GM19455 (cell line): ENCODE measurements at regions not wholly inside any gene's neighbourhood (a gene's known extent, or its start where the extent isn't known, plus 50 kb on each side); places are given as distances from the start of the nearest gene placed in this dataset.
A peak's percentile ranks its signal among the peaks of the same experiment; 100 is the strongest.

Experiments
- ATAC-seq: cut with Tn5 transposase; IDR thresholded peaks from one replicate; pipeline ENCODE4 v1.9.1; 2021; ENCODE audit not compliant: unreplicated experiment

DNA sequence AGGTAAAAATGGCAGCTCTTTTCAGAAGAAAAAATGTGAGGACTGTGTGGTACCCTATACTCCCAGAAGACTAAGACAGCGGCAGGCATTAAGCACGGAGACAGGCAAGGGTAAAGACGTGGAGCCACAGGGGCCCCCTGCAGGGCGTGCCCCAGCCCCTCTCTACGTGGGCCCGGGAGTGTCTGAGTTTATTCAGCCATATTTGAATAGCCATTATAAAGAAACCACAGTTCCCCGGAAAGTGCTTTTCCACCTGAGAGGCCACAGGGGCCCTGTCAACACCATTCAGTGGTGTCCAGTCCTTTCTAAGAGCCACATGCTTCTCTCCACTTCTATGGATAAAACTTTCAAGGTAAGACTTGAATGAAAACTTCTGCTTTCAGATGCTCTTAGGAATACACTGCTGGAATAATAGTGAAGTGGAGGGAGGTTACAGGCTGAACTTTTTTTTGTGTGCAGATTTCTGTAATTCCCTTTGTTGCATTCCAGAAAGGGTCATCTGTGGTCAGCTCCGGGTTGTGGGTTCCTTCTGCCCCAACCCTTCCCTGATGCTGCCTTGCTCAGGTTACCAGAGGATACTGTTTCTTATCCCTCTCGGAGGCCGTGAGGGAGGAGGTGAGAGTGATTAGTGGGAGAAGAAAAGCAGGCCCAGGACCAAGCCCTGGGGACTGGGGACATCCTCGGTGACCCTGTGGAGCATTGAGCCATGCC is 58.4 kb downstream of the SLC25A47 start:
- no peak for ATAC-seq

DNA sequence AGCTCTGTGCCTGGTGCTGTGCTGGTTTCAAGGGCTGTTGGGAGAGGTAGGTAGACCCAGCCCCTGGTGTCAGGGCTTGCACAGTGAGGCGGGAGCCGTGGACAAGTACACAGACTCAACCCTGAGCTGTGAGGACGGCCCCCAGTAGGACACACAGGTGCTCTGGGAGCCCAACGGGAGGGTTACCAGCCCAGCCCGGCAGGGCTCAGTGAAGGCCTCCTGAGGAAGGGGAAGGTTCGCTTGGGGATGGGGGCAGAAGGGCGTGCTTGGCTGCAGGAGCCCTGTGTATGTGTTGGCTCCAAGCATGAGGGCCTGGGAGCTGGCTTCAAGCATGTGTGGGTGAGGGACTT is 58.9 kb downstream of the SLC25A47 start:
- no peak for ATAC-seq

DNA sequence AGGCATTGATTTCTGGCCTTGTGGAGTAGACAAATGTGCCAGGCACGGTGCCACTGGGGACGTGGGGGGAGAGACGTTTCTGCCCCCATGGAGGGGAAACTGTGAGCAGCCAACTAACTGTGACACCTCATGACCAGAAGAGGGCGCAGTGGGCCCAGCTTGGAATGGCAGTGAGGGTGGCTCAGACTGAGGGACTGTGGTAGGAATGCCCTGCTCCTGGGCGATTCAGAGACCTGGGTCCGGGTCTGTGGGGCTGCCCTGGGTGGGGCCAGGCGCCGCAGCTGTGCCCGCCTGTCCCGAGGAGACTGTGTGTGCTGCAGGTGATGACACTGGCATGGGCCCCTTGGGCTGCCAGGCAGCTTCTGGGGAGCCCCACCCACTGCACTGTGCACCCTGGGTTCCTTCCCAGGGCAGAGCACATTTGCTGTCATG is 60.6 kb downstream of the SLC25A47 start:
- peak; percentile 62 for ATAC-seq

DNA sequence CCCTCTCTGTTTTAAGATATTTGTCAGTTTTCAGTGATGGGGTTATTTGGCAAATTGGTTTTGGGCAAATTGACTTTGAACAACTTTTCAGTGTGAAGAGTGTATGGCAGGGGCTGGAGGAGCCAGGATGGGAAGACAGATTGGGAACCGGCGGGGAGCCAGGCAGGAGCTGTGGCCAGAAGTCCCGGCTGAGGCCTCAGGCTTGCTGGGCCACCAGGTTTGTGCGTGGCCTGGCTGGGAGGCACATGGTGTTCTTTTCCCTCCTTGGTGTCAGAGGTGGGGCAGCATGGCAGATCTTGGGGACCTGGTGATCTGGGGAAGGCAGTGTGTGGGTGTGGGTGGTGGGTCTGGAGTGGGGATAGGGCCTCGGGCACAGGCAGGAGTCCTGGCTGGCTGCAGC is 61.1 kb downstream of the SLC25A47 start:
- ATAC-seq, result no peak

DNA sequence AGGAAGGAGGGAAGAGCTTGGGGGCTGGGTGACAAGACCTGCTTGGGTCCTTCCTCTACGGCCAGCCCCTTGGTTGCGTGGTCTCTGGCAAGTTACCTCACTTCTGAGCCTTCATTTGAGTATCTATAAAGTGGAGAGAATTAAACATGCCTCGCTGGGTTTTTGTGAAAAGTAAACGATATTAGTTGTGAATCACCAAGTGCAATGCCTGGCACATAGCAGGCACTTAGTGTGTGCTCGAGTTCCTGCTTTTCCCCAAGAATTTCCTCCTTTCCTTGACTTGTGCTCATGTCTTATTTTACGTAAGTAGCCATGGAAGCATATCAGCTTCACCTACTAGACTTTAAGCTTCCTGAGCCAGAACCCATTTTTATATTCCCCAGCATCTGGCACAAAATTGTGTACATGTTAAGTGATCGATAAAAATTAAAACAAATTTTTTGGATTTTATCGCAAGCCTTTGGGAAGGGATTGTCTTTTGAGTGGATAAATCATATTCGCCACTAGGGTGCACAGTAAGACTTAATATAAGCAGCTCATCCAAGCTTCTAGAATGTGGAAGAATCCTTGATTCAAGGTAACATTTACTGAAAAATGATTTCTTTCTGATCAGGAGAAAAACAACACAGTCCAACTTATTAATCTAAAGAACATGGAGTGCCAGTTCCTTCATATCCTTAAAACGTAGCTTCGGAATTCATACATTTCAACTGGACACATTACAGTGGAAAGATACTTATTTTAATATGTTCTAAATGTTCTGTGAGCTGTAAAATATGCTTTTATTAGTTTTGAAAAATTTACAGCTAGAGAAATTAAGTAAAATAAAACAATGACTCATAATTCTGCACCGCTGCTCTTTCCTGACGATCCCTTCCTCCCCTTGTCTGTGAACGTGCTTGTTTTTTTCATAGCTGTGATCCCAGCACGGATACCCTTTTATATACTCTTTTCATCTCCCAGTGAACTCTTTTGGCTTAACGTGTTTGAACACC is 62.0 kb downstream of the SLC25A47 start:
- ATAC-seq, result no peak

- no peak for ATAC-seq
Observed at GRCh38 chr14:100386121-100386520, 63.0 kb downstream of the SLC25A47 start.

DNA sequence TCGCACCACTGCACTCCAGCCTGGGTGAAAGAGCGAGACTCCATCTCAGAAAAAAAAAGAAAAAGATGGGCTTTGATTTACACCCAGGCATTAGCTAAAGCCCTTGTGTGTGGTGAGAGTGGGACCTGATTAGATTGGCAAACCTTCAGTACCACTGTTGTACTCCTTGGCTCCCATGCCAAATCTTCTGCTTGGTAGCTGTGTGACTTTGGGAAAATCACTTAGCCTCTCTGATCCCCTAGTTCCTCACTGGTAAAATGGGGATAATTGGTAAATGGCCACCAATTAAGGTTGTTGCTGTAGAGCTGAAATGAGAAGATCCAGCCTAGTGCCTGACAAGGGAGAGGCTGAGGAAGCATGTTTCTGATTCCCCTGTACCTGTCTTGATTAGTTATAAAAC is 63.7 kb downstream of the SLC25A47 start:
- ATAC-seq, result no peak

- ATAC-seq, result no peak
Observed at GRCh38 chr14:100387450-100387849, 64.3 kb downstream of the SLC25A47 start.

DNA sequence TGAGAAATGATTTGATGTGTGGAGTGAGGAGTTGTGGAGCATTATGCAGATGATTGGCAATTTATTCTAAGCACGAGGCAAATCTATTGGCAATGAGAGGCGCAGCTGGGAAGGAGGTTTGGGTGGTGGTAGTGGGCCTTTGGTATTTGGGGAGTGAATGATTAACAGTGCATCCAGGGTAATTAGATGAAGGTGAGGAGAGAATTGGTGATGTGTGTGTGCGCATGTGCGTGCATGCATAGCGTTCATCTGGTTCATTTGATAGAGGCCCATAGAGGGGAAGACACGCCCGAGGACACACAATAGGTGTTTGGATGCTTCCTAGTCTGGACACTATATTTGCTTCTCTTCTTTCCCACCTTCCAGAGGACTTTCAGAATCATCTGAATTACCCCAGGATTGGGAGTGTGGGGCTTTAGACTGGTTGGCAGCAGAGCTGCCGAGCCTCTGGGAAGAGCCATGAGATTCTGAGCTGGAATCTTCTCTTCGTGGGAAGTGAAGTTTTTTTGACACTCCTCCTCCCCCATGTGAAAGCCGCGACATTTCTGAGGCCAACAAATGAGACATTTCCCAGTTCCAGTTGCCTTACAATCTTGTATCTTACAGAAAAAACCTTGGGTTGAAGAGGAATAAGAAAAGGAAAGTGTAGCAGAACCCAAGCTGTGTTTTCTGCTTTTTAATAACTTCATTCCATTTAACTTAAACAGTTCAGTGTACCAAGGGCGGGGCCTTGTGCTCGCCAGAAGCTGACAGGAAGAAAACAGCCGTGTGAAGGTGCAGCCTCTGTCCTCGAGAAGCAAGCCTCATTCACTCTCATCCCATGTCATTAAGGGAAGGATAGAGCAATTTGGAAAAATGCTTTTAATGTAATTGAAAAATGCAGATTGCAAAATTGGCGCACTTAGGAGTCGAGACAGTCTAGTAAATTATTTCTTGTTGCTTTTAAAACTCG is 65.2 kb downstream of the SLC25A47 start:
- no peak for ATAC-seq

GRCh38 chr14:100389497-100390104 is 66.5 kb downstream of the SLC25A47 start:
- ATAC-seq, result no peak

GRCh38 chr14:100391173-100391572 is 68.0 kb downstream of the SLC25A47 start:
- no peak for ATAC-seq

- no peak for ATAC-seq
Observed at GRCh38 chr14:100391724-100392123, 68.6 kb downstream of the SLC25A47 start.

DNA sequence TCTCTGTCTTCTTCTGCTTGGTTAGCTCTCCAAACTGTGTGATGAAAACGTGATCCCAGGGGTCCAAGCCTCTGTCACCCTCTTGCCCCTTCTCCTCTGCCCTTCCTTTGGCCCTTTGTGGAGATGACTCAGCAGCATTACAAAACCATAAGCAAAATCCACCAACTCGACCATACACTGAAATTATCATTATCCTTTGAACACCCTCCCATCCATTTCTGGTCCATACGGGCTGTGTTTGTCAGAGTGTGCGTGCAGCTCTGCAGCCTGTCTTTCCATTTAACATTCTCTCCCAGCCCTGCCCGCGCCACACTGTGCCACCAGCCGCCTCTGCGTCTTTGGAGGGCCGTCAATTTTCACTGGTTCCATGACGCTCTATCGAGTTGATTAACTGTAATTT is 69.2 kb downstream of the SLC25A47 start:
- ATAC-seq, result no peak

DNA sequence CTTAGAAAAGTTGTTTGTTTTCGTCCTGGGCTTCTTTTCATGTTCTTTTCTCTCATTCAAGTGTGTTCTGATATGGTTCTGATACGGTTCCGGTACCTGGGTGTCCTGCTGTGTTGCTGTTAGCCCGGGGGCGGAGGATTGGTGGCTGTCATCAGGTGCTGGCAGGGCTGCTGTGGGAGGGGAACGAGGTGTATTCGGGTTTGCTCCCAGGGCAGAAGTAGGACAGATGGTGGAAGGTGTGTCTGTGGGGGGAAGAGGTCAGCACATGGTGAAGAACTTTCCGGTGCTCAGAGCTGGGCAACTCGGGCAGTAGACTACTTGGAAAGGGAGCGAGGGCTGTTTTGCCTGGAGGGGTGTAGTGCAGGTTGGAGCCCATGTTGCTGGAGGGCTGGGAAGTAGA is 70.2 kb downstream of the SLC25A47 start:
- ATAC-seq, result no peak

DNA sequence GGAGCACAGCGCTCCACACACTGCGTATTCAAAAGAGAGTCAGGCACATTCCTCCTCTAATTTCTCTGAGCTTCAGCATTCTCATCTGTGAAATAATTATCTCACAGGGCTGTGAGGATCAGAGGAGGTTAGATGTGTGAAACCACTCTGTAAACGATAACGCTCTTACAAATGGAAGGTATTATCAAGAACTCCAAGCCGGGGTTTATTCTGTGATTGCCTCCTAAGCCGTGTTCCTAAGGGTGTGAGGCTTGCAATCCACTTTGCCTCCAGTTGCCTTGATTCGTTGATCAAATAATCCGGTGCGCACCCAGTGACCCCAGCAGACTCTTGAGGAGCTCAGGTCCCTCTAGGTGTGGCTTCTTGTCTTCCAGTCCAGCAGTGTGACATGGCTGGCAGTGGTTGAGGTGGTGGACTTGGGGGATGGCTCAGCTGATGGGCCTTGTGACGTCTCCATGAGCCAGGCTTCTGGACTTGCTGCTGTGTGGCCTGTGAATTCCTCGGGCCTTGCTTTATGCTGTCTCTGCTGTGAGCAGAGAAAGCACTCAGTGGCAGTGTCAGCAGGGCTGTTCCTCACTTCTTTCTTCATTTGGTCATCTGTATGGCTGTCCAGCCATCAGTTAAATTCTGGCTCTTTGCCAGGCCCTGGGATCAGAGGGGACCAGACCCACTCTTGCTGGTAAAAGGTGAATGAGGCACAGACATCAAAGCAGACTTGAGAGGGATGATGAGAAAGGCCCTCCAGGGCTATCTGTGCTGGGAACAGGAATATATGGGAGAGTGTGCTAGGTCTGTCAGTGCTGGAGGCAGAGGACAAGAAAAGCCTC is 71.0 kb downstream of the SLC25A47 start:
- no peak for ATAC-seq

DNA sequence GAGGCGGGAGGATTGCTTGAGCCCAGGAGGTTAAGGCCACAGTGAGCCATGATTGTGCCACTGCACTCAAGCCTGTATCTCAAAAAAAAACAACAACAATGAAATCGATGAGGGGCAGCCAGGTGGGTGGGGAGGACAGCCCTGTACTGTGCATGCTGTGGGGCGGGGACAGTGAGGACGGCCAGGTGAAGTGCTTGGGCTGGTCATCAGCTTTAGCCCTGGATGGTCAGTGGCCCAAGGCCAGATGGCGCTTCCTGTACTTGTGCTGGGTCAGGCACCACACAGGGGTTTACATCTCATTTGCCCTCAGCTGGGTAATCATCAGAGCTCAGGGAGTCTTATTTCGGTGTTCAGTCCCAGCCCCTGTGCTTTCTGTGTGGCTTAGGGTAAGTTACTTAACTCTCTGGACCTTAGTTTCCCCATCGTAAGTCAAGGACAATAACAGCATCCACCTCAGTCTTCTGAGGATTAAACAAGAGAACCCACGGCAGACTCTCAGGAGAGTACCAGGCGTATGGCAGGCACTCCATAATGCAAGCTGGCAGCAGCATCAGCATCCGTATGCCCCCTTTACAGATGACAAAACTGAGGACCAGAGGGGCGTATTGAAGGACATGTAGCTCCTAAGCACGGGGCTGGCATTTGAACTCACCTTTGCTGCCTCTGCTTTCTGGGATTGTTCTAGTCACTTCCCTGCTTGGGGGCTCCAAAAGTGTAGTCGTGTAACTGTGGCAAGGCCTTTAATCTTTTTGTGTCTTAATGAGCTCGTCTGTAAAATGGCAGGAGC is 71.9 kb downstream of the SLC25A47 start:
- ATAC-seq, result no peak

- ATAC-seq, result no peak
Observed at GRCh38 chr14:100396266-100396795, 73.2 kb downstream of the SLC25A47 start.

DNA sequence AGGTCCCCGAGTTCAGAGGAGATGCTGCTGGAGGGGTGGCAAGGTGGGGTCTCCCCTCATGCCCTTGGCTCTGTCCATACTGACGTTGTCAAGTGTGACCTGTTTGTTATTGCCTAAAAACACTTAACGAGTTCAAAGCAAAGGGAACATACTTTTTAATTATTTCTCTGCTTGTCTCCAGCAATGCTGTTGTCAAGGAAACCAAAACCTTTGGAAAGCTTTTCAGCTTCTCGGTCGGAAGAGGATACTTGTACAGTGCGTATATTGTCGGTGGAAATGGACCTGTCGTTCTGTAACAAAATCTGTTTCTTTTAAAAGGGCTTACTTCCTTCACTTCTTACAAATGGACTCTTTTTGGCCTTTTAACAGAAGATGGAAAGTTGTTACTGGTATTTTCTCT is 73.9 kb downstream of the SLC25A47 start:
- no peak for ATAC-seq

DNA sequence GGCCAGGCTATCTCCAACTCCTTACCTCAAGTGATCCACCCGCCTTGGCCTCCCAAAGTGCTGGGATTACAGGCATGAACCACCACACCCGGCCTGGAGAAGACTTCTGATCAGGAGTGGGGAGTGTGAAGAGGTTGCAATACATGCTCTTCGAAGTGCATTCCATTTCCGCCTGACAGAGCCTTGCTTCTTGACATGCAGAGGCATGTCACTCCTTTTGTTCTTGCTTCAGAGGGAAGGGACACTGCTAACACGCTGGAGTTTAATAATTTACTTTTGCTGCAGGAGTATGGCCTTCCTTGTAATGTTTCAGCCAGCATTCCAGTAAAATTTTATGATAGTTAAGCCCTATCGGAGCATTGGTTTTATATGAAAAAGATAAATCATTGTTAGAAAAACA is 74.9 kb downstream of the SLC25A47 start:
- ATAC-seq, result no peak
